IMR-90 (cell line): ENCODE measurements at regions not wholly inside any gene's neighbourhood (a gene's known extent, or its start where the extent isn't known, plus 50 kb on each side); places are given as distances from the start of the nearest gene placed in this dataset.

Experiments
- ATAC-seq: fragments of 200-7000 bp; cut with Tn5 transposase; 2 replicates; pipeline ENCODE4 v1.9.1; 2020; ENCODE audit warnings: low read depth, mild to moderate bottlenecking, moderate library complexity
- BruUV-seq: library from RNA; stranded (reverse); fragments of 400-500 nt; replicated peaks from 2 replicates; lab custom pipeline; 2021; lab: Mats Ljungman, UMichigan
- CTCF ChIA-PET: fragments of 300-600 bp; formaldehyde crosslinking; extraction: SDS; loops from one replicate; lab custom pipeline; 2021; ENCODE audit warnings: antibody characterized with exemption; lab: Yijun Ruan, JAX
- POLR2A ChIA-PET: fragments of 300-600 bp; sonication (Branson Sonifier 250); formaldehyde crosslinking; loops from one replicate; lab custom pipeline; 2022; ENCODE audit warnings: antibody characterized with exemption; ENCODE audit not compliant: unreplicated experiment; lab: Charles Lee
- DNase-seq: peaks from one replicate; pipeline ENCODE4 v3.0.0; 2013
- H2AFZ ChIP-seq: replicated peaks from 2 replicates; pipeline ENCODE3; 2013; ENCODE audit warnings: low read length, mild to moderate bottlenecking; ENCODE audit not compliant: poor library complexity
- H2AK5ac ChIP-seq: 2 replicates; pipeline ENCODE4 v1.6.1; 2013; ENCODE audit warnings: low read depth, low read length, inconsistent platforms
- H2AK9ac ChIP-seq: replicated peaks from 2 replicates; pipeline ENCODE3; 2013; ENCODE audit warnings: mild to moderate bottlenecking, low read depth, low read length, moderate library complexity; ENCODE audit not compliant: poor library complexity
- H2BK120ac ChIP-seq: 2 replicates; pipeline ENCODE4 v1.6.1; 2013; ENCODE audit warnings: low read depth, low read length, inconsistent platforms
- H2BK15ac ChIP-seq: 3 replicates; pipeline ENCODE4 v1.6.1; 2013; ENCODE audit warnings: low read depth, low read length, inconsistent platforms
- H2BK20ac ChIP-seq: 2 replicates; pipeline ENCODE4 v1.6.1; 2013; ENCODE audit warnings: low read depth, mild to moderate bottlenecking, inconsistent platforms, low read length, moderate library complexity
- H2BK5ac ChIP-seq: 2 replicates; pipeline ENCODE4 v1.6.1; 2013; ENCODE audit warnings: mild to moderate bottlenecking, low read depth, low read length, inconsistent platforms; ENCODE audit not compliant: poor library complexity, severe bottlenecking
- H3K14ac ChIP-seq: replicated peaks from 2 replicates; pipeline ENCODE4 v1.6.1; 2013; ENCODE audit warnings: low read depth, low read length, inconsistent platforms
- H3K18ac ChIP-seq: 2 replicates; pipeline ENCODE4 v1.6.1; 2013; ENCODE audit warnings: low read depth, low read length, control low read depth
- H3K23ac ChIP-seq: 2 replicates; pipeline ENCODE4 v1.6.1; 2013; ENCODE audit warnings: low read depth, low read length, inconsistent platforms
- H3K27ac ChIP-seq: 2 replicates; pipeline ENCODE4 v1.5.1; 2013; ENCODE audit warnings: mild to moderate bottlenecking, control low read depth, low read length; ENCODE audit not compliant: insufficient read depth
- H3K27me3 ChIP-seq: 2 replicates; pipeline ENCODE4 v1.6.1; 2013; ENCODE audit warnings: low read length; ENCODE audit not compliant: control insufficient read depth, insufficient read depth
- H3K36me3 ChIP-seq: 2 replicates; pipeline ENCODE4 v1.6.1; 2013; ENCODE audit warnings: low read length, mixed read lengths; ENCODE audit not compliant: control insufficient read depth, insufficient read depth
- H3K4ac ChIP-seq: 2 replicates; pipeline ENCODE4 v1.6.1; 2013; ENCODE audit warnings: low read depth, low read length, inconsistent platforms
- H3K4me1 ChIP-seq: 2 replicates; pipeline ENCODE4 v1.6.1; 2013; ENCODE audit warnings: low read length, mixed read lengths; ENCODE audit not compliant: control insufficient read depth, insufficient read depth
- H3K4me2 ChIP-seq: 2 replicates; pipeline ENCODE4 v1.6.1; 2013; ENCODE audit warnings: low read depth, mild to moderate bottlenecking, control low read depth, low read length, moderate library complexity
- H3K4me3 ChIP-seq: 2 replicates; pipeline ENCODE4 v1.5.1; 2013; ENCODE audit warnings: low read depth, mild to moderate bottlenecking, control low read depth, low read length, moderate library complexity; ENCODE audit not compliant: insufficient read depth
- H3K56ac ChIP-seq: 2 replicates; pipeline ENCODE4 v1.6.1; 2013; ENCODE audit warnings: low read length, inconsistent platforms; ENCODE audit not compliant: insufficient read depth; ENCODE audit errors: extremely low read depth
- H3K79me1 ChIP-seq, 2 experiments: 2 replicates each; pipeline ENCODE4 v1.6.1; 2013; ENCODE audit warnings: low read length in 2 of 2, inconsistent platforms in 1 of 2, low read depth in 1 of 2
- H3K9ac ChIP-seq: 2 replicates; pipeline ENCODE4 v1.6.1; 2013; ENCODE audit warnings: low read depth, low read length, control low read depth
- H3K9me1 ChIP-seq: 2 replicates; pipeline ENCODE4 v1.6.1; 2013; ENCODE audit warnings: low read length, inconsistent platforms; ENCODE audit not compliant: insufficient read depth
- H3K9me3 ChIP-seq: 2 replicates; pipeline ENCODE4 v1.6.1; 2013; ENCODE audit warnings: low read length; ENCODE audit not compliant: control insufficient read depth, insufficient read depth
- H4K20me1 ChIP-seq: 2 replicates; pipeline ENCODE4 v1.6.1; 2013; ENCODE audit warnings: low read length, inconsistent platforms; ENCODE audit not compliant: insufficient read depth
- H4K5ac ChIP-seq: 2 replicates; pipeline ENCODE4 v1.6.1; 2013; ENCODE audit warnings: mild to moderate bottlenecking, low read depth, low read length, control low read depth
- H4K8ac ChIP-seq, 2 experiments: 2 replicates each; pipeline ENCODE4 v1.6.1; 2013; ENCODE audit warnings: low read depth in 2 of 2, low read length in 2 of 2, control low read depth in 1 of 2, inconsistent platforms in 1 of 2
- H4K91ac ChIP-seq: 2 replicates; pipeline ENCODE4 v1.6.1; 2013; ENCODE audit warnings: low read depth, low read length, inconsistent platforms; ENCODE audit not compliant: insufficient read depth
- BHLHE40 ChIP-seq: fragments of 150-350 bp; IDR thresholded peaks from 2 replicates; pipeline ENCODE4 v1.6.1; 2016; ENCODE audit warnings: mild to moderate bottlenecking, low read depth, low read length
- CEBPB ChIP-seq: IDR thresholded peaks from 2 replicates; pipeline ENCODE4 v1.6.1; 2012; ENCODE audit warnings: low read depth, low read length, improper control_type of control experiment
- CHD1 ChIP-seq: IDR thresholded peaks from 2 replicates; pipeline ENCODE4 v1.6.1; 2012; ENCODE audit warnings: low read depth, low read length, improper control_type of control experiment
- FOS ChIP-seq: fragments of 150-350 bp; IDR thresholded peaks from 2 replicates; pipeline ENCODE4 v1.6.1; 2016; ENCODE audit warnings: low read depth, low read length
- MAFK ChIP-seq: IDR thresholded peaks from 2 replicates; pipeline ENCODE4 v1.6.1; 2012; ENCODE audit warnings: low read depth, low read length, improper control_type of control experiment
- MAZ ChIP-seq: IDR thresholded peaks from 2 replicates; pipeline ENCODE4 v1.6.1; 2012; ENCODE audit warnings: low read depth, mild to moderate bottlenecking, low read length, improper control_type of control experiment, moderate library complexity, borderline replicate concordance
- MXI1 ChIP-seq: IDR thresholded peaks from 2 replicates; pipeline ENCODE4 v1.6.1; 2012; ENCODE audit warnings: low read depth, mild to moderate bottlenecking, low read length, moderate library complexity, borderline replicate concordance
- NFE2L2 ChIP-seq: fragments of 150-350 bp; IDR thresholded peaks from 2 replicates; pipeline ENCODE4 v1.6.1; 2016; ENCODE audit warnings: low read depth, mild to moderate bottlenecking, low read length
- POLR2A ChIP-seq: IDR thresholded peaks from 2 replicates; pipeline ENCODE4 v1.6.1; 2012; ENCODE audit warnings: mild to moderate bottlenecking, low read depth, low read length
- RAD21 ChIP-seq: IDR thresholded peaks from 2 replicates; pipeline ENCODE4 v1.6.1; 2012; ENCODE audit warnings: low read length, improper control_type of control experiment
- RCOR1 ChIP-seq: IDR thresholded peaks from 2 replicates; pipeline ENCODE4 v1.6.1; 2012; ENCODE audit warnings: mild to moderate bottlenecking, low read length, improper control_type of control experiment; ENCODE audit not compliant: insufficient replicate concordance
- RFX5 ChIP-seq: IDR thresholded peaks from 2 replicates; pipeline ENCODE4 v1.8.0; 2012; ENCODE audit warnings: low read depth, mild to moderate bottlenecking, low read length, moderate library complexity
- SMC3 ChIP-seq: fragments of 150-350 bp; IDR thresholded peaks from 2 replicates; pipeline ENCODE4 v1.6.1; 2016; ENCODE audit warnings: low read depth, mild to moderate bottlenecking, antibody characterized with exemption, low read length, moderate library complexity
- WGBS, 2 experiments: methylation state at CpG; one replicate each; pipeline versions ENCODE4 v1.1.5 to v1.1.7; 2013; ENCODE audit warnings: missing lambda C conversion rate in 2 of 2; ENCODE audit not compliant: insufficient read length in 1 of 2; ENCODE audit errors: extremely low coverage in 2 of 2; 5-methylcytosine and 5-hydroxymethylcytosine counted together
- dilution Hi-C: fragments of 300-500 bp; cut with HindIII; formaldehyde crosslinking; loops from one replicate; pipeline ENCODE4 v1.14.3; 2018; ENCODE audit warnings: low sequenced_read_pairs; ENCODE audit not compliant: unreplicated experiment
- in situ Hi-C: fragments of 300-500 bp; cut with MboI; formaldehyde crosslinking; loops from 3 replicates; pipeline ENCODE4 v1.14.3; 2019; ENCODE audit warnings: low sequenced_read_pairs, inconsistent platforms, mixed read lengths
- intact Hi-C: fragments of 100-400 bp; cut with micrococcal nuclease; formaldehyde crosslinking; loops from 2 replicates; pipeline ENCODE4 v1.10.0; 2022
- TF ChIP-seq, protein P1 (sequence below): fragments of 150-350 bp; IDR thresholded peaks from 2 replicates; pipeline ENCODE4 v1.6.1; 2017; ENCODE audit warnings: mild to moderate bottlenecking, antibody characterized with exemption, low read length, low read depth
- TF ChIP-seq, protein P2 (sequence below): conservative IDR thresholded peaks from 2 replicates; pipeline ENCODE4 v1.5.1; 2012; ENCODE audit warnings: mild to moderate bottlenecking, low read depth, low read length, improper control_type of control experiment
- TF ChIP-seq, protein P3 (sequence below): fragments of 150-350 bp; IDR thresholded peaks from 2 replicates; pipeline ENCODE4 v1.6.1; 2016; ENCODE audit warnings: low read depth, mild to moderate bottlenecking, low read length, moderate library complexity, borderline replicate concordance

DNA sequence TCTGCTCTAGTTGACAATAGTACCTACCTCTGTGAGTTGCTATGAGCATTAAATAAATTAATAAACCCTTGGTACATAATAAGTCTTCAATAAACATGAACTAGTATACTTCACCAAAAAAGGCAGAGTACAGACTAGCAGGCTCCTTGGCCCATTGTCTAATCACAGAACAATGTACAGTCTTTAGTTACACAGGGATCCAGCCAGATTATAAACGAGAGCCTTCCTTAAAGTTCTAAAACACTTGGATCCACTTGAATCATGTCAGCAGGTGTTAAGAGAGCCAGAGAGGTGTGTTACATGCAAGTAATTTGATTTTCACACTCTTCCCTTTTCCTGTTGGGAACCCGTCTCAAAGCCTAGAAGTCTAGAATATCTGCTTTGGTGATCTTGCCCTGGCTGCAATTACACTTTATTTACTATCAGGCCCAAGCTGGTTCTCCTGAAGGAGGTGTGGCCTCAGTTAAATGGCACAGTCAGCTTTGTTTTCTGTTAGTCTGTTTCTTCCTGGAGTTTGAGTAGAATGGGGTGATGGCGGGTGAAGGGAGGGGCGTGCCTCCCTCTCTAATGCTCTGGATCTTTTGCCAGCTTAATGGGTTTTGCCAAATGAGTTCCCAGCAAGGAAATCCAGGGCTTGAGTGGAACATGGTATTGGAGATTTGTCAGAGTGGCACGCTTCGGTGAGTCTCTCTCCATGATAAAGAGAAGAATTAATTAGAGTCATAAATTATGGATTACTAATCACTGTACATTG, 570.9 kb upstream of the CAMK1G start:
- in situ Hi-C loops: no loop called here
- POLR2A ChIA-PET: interaction anchor here (0.8 kb wide), 1 partner anchor 244 kb away, joined by 3 read pairs; no protein-coding TSS in a partner anchor

More for the DNA sequence above, 570.9 kb upstream of the CAMK1G start:
- intact Hi-C loops (no loop called here), dilution Hi-C loops (no loop called here)
- no peaks in the 10 kb centered on the region for H3K36me3 ChIP-seq
- H2BK5ac ChIP-seq: no peak overlapping the region
- H3K23ac ChIP-seq: no peak overlapping the region
- H3K56ac ChIP-seq: no peak overlapping the region
- H3K79me1 ChIP-seq: no peaks in the 10 kb centered on the region
- H3K4ac ChIP-seq: no peak overlapping the region
- peaks cover 10% of the 10 kb centered on the region for H3K9me3 ChIP-seq
- ATAC-seq (no peak), DNase-seq (no peak)
- no peak overlapping the region for H2AK9ac ChIP-seq
- no peak overlapping the region for H4K8ac ChIP-seq
- no peaks in the 10 kb centered on the region for H3K9me1 ChIP-seq
- H4K91ac ChIP-seq: no peak overlapping the region
- H3K27me3 ChIP-seq: no peaks in the 10 kb centered on the region
- H4K5ac ChIP-seq: no peak overlapping the region
- no peak overlapping the region for H3K4me2 ChIP-seq
- CTCF ChIA-PET: no interaction called here
- no peak overlapping the region for H2BK120ac ChIP-seq
- H2AFZ ChIP-seq: no peak overlapping the region
- no TSS peak for BruUV-seq
- H4K20me1 ChIP-seq: no peaks in the 10 kb centered on the region
- H2BK15ac ChIP-seq: no peak overlapping the region
- H3K27ac ChIP-seq: no peak overlapping the region
- WGBS, 2 experiments: 80% methylated on average over 1 of the region's 6 CpGs; no CpG with 5 or more reads in 1 of the 2 experiments
- H3K18ac ChIP-seq: no peak overlapping the region
- no peak overlapping the region for H3K14ac ChIP-seq
- H3K4me1 ChIP-seq: no peaks in the 10 kb centered on the region
- H2AK5ac ChIP-seq: no peak overlapping the region
- H3K4me3 ChIP-seq: no peak overlapping the region
- H3K9ac ChIP-seq: no peak overlapping the region
- no peak overlapping the region for H2BK20ac ChIP-seq
- TF ChIP-seq, protein P1, sequence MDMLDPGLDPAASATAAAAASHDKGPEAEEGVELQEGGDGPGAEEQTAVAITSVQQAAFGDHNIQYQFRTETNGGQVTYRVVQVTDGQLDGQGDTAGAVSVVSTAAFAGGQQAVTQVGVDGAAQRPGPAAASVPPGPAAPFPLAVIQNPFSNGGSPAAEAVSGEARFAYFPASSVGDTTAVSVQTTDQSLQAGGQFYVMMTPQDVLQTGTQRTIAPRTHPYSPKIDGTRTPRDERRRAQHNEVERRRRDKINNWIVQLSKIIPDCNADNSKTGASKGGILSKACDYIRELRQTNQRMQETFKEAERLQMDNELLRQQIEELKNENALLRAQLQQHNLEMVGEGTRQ: no peak
- no peak for TF ChIP-seq MAZ
- no peak for TF ChIP-seq MAFK
- no peak for TF ChIP-seq NFE2L2
- TF ChIP-seq, protein P2, sequence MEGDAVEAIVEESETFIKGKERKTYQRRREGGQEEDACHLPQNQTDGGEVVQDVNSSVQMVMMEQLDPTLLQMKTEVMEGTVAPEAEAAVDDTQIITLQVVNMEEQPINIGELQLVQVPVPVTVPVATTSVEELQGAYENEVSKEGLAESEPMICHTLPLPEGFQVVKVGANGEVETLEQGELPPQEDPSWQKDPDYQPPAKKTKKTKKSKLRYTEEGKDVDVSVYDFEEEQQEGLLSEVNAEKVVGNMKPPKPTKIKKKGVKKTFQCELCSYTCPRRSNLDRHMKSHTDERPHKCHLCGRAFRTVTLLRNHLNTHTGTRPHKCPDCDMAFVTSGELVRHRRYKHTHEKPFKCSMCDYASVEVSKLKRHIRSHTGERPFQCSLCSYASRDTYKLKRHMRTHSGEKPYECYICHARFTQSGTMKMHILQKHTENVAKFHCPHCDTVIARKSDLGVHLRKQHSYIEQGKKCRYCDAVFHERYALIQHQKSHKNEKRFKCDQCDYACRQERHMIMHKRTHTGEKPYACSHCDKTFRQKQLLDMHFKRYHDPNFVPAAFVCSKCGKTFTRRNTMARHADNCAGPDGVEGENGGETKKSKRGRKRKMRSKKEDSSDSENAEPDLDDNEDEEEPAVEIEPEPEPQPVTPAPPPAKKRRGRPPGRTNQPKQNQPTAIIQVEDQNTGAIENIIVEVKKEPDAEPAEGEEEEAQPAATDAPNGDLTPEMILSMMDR: no peak
- TF ChIP-seq, protein P3, sequence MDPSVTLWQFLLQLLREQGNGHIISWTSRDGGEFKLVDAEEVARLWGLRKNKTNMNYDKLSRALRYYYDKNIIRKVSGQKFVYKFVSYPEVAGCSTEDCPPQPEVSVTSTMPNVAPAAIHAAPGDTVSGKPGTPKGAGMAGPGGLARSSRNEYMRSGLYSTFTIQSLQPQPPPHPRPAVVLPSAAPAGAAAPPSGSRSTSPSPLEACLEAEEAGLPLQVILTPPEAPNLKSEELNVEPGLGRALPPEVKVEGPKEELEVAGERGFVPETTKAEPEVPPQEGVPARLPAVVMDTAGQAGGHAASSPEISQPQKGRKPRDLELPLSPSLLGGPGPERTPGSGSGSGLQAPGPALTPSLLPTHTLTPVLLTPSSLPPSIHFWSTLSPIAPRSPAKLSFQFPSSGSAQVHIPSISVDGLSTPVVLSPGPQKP: no peak
- TF ChIP-seq CHD1: no peak
- no peak for TF ChIP-seq BHLHE40
- TF ChIP-seq MXI1: no peak
- TF ChIP-seq RAD21: no peak
- TF ChIP-seq POLR2A: no peak
- TF ChIP-seq RCOR1: no peak
- no peak for TF ChIP-seq FOS
- TF ChIP-seq RFX5: no peak
- TF ChIP-seq SMC3: no peak
- no peak for TF ChIP-seq CEBPB
